ENCODE measurements at regions not wholly inside any gene's neighbourhood (a gene's known extent, or its start where the extent isn't known, plus 50 kb on each side); places are given as distances from the start of the nearest gene placed in this dataset.

- TF ChIP-seq POLR2AphosphoS5 (IDR thresholded peaks at IDR 0.05; ENCODE audit: low read depth, low read length), result no peak
- no peak for TF ChIP-seq POLR2A (IDR thresholded peaks at IDR 0.05; ENCODE audit: low read depth, low read length)
- TF ChIP-seq TAF1 (IDR thresholded peaks at IDR 0.05; ENCODE audit: borderline replicate concordance, low read depth, low read length), result no peak
Observed at GRCh38 chr6:121647905-121648304, 212.5 kb downstream of the GJA1 start.
